GM23338 (cell line): ENCODE measurements at regions not wholly inside any gene's neighbourhood (a gene's known extent, or its start where the extent isn't known, plus 50 kb on each side); places are given as distances from the start of the nearest gene placed in this dataset.

Source experiments
- ATAC-seq: fragments of 200-7000 bp; cut with Tn5 transposase; 3 replicates; pipeline ENCODE4 v1.9.1; 2020
- DNase-seq: peaks from one replicate; pipeline ENCODE4 v3.0.0-alpha.2; 2015; ENCODE audit warnings: low spot score
- H2AFZ ChIP-seq: fragments of 200-600 bp; sonication (generic); 2 replicates; pipeline ENCODE4 v1.8.0; 2016; ENCODE audit warnings: antibody characterized with exemption, mild to moderate bottlenecking, moderate library complexity
- H3F3A ChIP-seq: fragments of 200-600 bp; sonication (generic); replicated peaks from 2 replicates; pipeline ENCODE4 v1.8.0; 2017; ENCODE audit warnings: antibody characterized with exemption, mixed run types, low read depth
- H3K27ac ChIP-seq: fragments of 200-600 bp; sonication (generic); 2 replicates; pipeline ENCODE4 v1.6.1; 2016; ENCODE audit warnings: low read depth
- H3K27me3 ChIP-seq: fragments of 200-600 bp; sonication (generic); 2 replicates; pipeline ENCODE4 v1.8.0; 2016; ENCODE audit warnings: mild to moderate bottlenecking, mixed run types, moderate library complexity; ENCODE audit not compliant: insufficient read depth
- H3K36me3 ChIP-seq: fragments of 200-600 bp; sonication (generic); 2 replicates; pipeline ENCODE4 v1.8.0; 2016; ENCODE audit warnings: mild to moderate bottlenecking; ENCODE audit not compliant: insufficient read depth
- H3K4me1 ChIP-seq: fragments of 200-600 bp; sonication (generic); 2 replicates; pipeline ENCODE4 v1.8.0; 2016; ENCODE audit warnings: mild to moderate bottlenecking, moderate library complexity; ENCODE audit not compliant: insufficient read depth
- H3K4me2 ChIP-seq: fragments of 200-600 bp; sonication (generic); 2 replicates; pipeline ENCODE4 v1.7.1; 2017; ENCODE audit warnings: mixed run types
- H3K4me3 ChIP-seq: fragments of 200-600 bp; sonication (generic); 2 replicates; pipeline ENCODE4 v1.6.1; 2016; ENCODE audit warnings: mixed run types
- H3K79me2 ChIP-seq: fragments of 200-600 bp; sonication (generic); replicated peaks from 2 replicates; pipeline ENCODE4 v1.8.0; 2017; ENCODE audit warnings: mild to moderate bottlenecking; ENCODE audit not compliant: insufficient read depth
- H3K9me2 ChIP-seq: fragments of 200-600 bp; sonication (generic); 2 replicates; pipeline ENCODE4 v1.8.0; 2017; ENCODE audit not compliant: insufficient read depth
- H4K20me1 ChIP-seq: fragments of 200-600 bp; sonication (generic); replicated peaks from 2 replicates; pipeline ENCODE4 v1.8.0; 2017; ENCODE audit warnings: mild to moderate bottlenecking; ENCODE audit not compliant: insufficient read depth
- H3K27ac Mint-ChIP-seq: 2 replicates; pipeline ENCODE4 v1.8.0; 2020; ENCODE audit warnings: inconsistent platforms, mild to moderate bottlenecking, moderate library complexity, mixed read lengths
- H3K27me3 Mint-ChIP-seq: 3 replicates; pipeline ENCODE4 v1.8.0; 2022; ENCODE audit warnings: low read depth, mild to moderate bottlenecking, moderate library complexity, mixed read lengths, inconsistent platforms; ENCODE audit not compliant: insufficient read depth, poor library complexity
- H3K36me3 Mint-ChIP-seq: 3 replicates; pipeline ENCODE4 v1.8.0; 2021; ENCODE audit warnings: low read depth, mild to moderate bottlenecking, inconsistent platforms, moderate library complexity, mixed read lengths
- H3K4me1 Mint-ChIP-seq: 3 replicates; pipeline ENCODE4 v1.8.0; 2020; ENCODE audit warnings: mild to moderate bottlenecking, inconsistent platforms, mixed read lengths
- H3K4me3 Mint-ChIP-seq: 3 replicates; pipeline ENCODE4 v1.8.0; 2021; ENCODE audit warnings: moderate library complexity, mild to moderate bottlenecking, inconsistent platforms, mixed read lengths
- H3K9me3 Mint-ChIP-seq: 3 replicates; pipeline ENCODE4 v1.8.0; 2020; ENCODE audit warnings: moderate library complexity, mild to moderate bottlenecking, inconsistent platforms, mixed read lengths
- NANOG ChIP-seq: IDR thresholded peaks from 2 replicates; pipeline ENCODE4 v1.6.1; 2016; ENCODE audit warnings: antibody characterized with exemption, borderline replicate concordance
- STAT1 ChIP-seq: IDR thresholded peaks from one replicate; pipeline ENCODE4 v1.6.1; 2016; ENCODE audit warnings: antibody characterized with exemption; ENCODE audit not compliant: unreplicated experiment
- ZNF114 ChIP-seq: fragments of 250-450 bp; sonication (Bioruptor Pico); IDR thresholded peaks from 2 replicates; pipeline ENCODE4 v1.5.0; 2020; ENCODE audit warnings: mild to moderate bottlenecking, moderate library complexity
- ZNF331 ChIP-seq: fragments of 250-450 bp; sonication (Bioruptor Pico); IDR thresholded peaks from 2 replicates; pipeline ENCODE4 v1.5.0; 2020; ENCODE audit warnings: low read depth, mild to moderate bottlenecking, moderate library complexity
- TF ChIP-seq, protein P1 (sequence below): fragments of 250-450 bp; sonication (Bioruptor Pico); IDR thresholded peaks from 2 replicates; pipeline ENCODE4 v1.5.0; 2020; ENCODE audit warnings: mild to moderate bottlenecking, moderate library complexity

DNA sequence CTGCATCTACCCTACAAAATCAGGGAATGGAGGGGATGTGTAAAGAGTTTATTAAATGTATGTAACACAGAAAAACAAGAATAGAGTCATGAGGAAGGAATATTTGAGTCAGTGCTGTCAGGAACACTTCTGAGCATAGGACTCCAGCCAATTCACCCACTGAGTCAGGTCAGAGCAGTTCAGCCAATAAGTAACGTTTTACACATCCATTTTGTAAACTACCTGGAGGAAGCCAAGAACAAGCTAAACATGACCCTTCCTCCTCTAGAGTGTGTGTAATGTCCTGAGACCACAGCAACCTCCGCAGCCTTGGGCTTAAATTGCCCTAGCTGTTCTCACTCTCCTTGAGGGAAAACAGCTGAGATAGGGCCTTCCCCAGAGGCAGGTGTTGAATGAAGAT is 691.5 kb upstream of the LRRN3 start (continued):
- TF ChIP-seq, protein P1, sequence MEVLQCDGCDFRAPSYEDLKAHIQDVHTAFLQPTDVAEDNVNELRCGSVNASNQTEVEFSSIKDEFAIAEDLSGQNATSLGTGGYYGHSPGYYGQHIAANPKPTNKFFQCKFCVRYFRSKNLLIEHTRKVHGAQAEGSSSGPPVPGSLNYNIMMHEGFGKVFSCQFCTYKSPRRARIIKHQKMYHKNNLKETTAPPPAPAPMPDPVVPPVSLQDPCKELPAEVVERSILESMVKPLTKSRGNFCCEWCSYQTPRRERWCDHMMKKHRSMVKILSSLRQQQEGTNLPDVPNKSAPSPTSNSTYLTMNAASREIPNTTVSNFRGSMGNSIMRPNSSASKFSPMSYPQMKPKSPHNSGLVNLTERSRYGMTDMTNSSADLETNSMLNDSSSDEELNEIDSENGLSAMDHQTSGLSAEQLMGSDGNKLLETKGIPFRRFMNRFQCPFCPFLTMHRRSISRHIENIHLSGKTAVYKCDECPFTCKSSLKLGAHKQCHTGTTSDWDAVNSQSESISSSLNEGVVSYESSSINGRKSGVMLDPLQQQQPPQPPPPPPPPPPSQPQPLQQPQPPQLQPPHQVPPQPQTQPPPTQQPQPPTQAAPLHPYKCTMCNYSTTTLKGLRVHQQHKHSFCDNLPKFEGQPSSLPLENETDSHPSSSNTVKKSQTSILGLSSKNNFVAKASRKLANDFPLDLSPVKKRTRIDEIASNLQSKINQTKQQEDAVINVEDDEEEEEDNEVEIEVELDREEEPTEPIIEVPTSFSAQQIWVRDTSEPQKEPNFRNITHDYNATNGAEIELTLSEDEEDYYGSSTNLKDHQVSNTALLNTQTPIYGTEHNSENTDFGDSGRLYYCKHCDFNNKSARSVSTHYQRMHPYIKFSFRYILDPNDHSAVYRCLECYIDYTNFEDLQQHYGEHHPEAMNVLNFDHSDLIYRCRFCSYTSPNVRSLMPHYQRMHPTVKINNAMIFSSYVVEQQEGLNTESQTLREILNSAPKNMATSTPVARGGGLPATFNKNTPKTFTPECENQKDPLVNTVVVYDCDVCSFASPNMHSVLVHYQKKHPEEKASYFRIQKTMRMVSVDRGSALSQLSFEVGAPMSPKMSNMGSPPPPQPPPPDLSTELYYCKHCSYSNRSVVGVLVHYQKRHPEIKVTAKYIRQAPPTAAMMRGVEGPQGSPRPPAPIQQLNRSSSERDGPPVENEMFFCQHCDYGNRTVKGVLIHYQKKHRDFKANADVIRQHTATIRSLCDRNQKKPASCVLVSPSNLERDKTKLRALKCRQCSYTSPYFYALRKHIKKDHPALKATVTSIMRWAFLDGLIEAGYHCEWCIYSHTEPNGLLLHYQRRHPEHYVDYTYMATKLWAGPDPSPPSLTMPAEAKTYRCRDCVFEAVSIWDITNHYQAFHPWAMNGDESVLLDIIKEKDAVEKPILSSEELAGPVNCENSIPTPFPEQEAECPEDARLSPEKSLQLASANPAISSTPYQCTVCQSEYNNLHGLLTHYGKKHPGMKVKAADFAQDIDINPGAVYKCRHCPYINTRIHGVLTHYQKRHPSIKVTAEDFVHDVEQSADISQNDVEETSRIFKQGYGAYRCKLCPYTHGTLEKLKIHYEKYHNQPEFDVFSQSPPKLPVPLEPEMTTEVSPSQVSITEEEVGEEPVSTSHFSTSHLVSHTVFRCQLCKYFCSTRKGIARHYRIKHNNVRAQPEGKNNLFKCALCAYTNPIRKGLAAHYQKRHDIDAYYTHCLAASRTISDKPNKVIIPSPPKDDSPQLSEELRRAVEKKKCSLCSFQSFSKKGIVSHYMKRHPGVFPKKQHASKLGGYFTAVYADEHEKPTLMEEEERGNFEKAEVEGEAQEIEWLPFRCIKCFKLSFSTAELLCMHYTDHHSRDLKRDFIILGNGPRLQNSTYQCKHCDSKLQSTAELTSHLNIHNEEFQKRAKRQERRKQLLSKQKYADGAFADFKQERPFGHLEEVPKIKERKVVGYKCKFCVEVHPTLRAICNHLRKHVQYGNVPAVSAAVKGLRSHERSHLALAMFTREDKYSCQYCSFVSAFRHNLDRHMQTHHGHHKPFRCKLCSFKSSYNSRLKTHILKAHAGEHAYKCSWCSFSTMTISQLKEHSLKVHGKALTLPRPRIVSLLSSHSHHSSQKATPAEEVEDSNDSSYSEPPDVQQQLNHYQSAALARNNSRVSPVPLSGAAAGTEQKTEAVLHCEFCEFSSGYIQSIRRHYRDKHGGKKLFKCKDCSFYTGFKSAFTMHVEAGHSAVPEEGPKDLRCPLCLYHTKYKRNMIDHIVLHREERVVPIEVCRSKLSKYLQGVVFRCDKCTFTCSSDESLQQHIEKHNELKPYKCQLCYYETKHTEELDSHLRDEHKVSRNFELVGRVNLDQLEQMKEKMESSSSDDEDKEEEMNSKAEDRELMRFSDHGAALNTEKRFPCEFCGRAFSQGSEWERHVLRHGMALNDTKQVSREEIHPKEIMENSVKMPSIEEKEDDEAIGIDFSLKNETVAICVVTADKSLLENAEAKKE (CRISPR knock-in tag) = no peak
- TF ChIP-seq STAT1 (no peak), NANOG (no peak), ZNF331 (CRISPR knock-in tag) (no peak)

DNA sequence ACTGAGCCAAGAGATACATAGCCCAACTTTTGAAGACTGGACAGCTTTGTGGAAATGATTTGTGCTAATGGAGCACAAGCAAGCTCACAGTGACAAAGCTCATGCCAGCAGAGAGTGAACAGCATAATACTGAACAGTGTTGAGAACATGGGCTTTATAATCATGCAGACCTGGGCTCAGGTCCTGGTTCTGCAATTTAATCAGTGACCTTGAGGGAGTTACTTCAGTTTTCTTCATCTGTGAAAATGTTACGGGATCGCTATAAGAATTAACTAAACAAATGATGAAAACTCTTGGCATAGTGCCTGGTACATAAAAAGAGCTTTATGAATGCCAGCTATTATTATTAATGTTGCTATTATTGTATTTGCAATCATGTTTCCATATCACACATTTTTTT is 690.5 kb upstream of the LRRN3 start:
- Mint-ChIP-seq H3K36me3 (no peaks in the 10 kb centered on the region), H3K4me3 (no peak overlapping the region), H3K4me1 (no peaks in the 10 kb centered on the region; the same call in 2 of the 3 replicates), H3K27ac (no peak overlapping the region), H3K27me3 (no peaks in the 10 kb centered on the region), H3K9me3 (no peaks in the 10 kb centered on the region)
- H3K79me2 ChIP-seq = no peaks in the 10 kb centered on the region
- H2AFZ ChIP-seq = no peak overlapping the region
- no peak for DNase-seq
- H4K20me1 ChIP-seq = no peaks in the 10 kb centered on the region
- H3K27ac ChIP-seq = no peak overlapping the region
- no peak overlapping the region for H3K4me2 ChIP-seq
- no peak for ATAC-seq
- H3K27me3 ChIP-seq = no peaks in the 10 kb centered on the region
- TF ChIP-seq, protein P1 (CRISPR knock-in tag) = no peak
- TF ChIP-seq ZNF114 (CRISPR knock-in tag) (no peak), ZNF331 (CRISPR knock-in tag) (no peak)
- H3K9me2 ChIP-seq = 0 out of 2 replicates have a peak, but pooled peaks cover 3% of the 10 kb centered on the region
- no peaks in the 10 kb centered on the region for H3F3A ChIP-seq
- no peak overlapping the region for H3K4me3 ChIP-seq
- no peaks in the 10 kb centered on the region for H3K36me3 ChIP-seq
- no peaks in the 10 kb centered on the region for H3K4me1 ChIP-seq
